PC-9 (cell line): ENCODE measurements at regions not wholly inside any gene's neighbourhood (a gene's known extent, or its start where the extent isn't known, plus 50 kb on each side); places are given as distances from the start of the nearest gene placed in this dataset.

Experiments
- BruUV-seq: library from RNA; stranded (reverse); fragments of 400-500 nt; replicated peaks from 2 replicates; lab custom pipeline; 2021; lab: Mats Ljungman, UMichigan
- CTCF ChIA-PET: fragments of 300-600 bp; sonication (Branson Sonifier 250); formaldehyde crosslinking; loops from one replicate; lab custom pipeline; 2022; ENCODE audit warnings: antibody characterized with exemption; lab: Charles Lee
- POLR2A ChIA-PET: fragments of 300-600 bp; sonication (Branson Sonifier 250); formaldehyde crosslinking; loops from one replicate; lab custom pipeline; 2022; ENCODE audit warnings: antibody characterized with exemption; ENCODE audit not compliant: unreplicated experiment; lab: Charles Lee
- DNase-seq, 2 experiments: peaks; one replicate each; pipeline versions ENCODE4 v3.0.0 to v3.0.0-alpha.2; 2015 to 2022; ENCODE audit warnings: mixed read lengths in 1 of 2
- H2AFZ ChIP-seq: fragments of 200-600 bp; sonication (generic); 2 replicates; pipeline ENCODE4 v1.8.1; 2017; ENCODE audit warnings: antibody characterized with exemption
- H3F3A ChIP-seq: fragments of 200-600 bp; sonication (generic); 2 replicates; pipeline ENCODE4 v1.8.1; 2017; ENCODE audit warnings: antibody characterized with exemption, mild to moderate bottlenecking, low read depth; ENCODE audit not compliant: insufficient read depth
- H3K27ac ChIP-seq: fragments of 200-600 bp; sonication (generic); 2 replicates; pipeline ENCODE4 v1.6.1; 2016; ENCODE audit warnings: mixed run types
- H3K27me3 ChIP-seq: fragments of 200-600 bp; sonication (generic); 2 replicates; pipeline ENCODE4 v1.6.1; 2016; ENCODE audit warnings: low read depth, mixed run types; ENCODE audit not compliant: insufficient read depth
- H3K36me3 ChIP-seq: fragments of 200-600 bp; sonication (generic); 2 replicates; pipeline ENCODE4 v1.6.1; 2016; ENCODE audit warnings: low read depth, mixed run types
- H3K4me1 ChIP-seq: fragments of 200-600 bp; sonication (generic); replicated peaks from 2 replicates; pipeline ENCODE4 v1.6.1; 2016; ENCODE audit warnings: mixed run types; ENCODE audit not compliant: insufficient read depth
- H3K4me2 ChIP-seq: fragments of 200-600 bp; sonication (generic); 2 replicates; pipeline ENCODE4 v1.6.1; 2017; ENCODE audit warnings: mixed run types
- H3K4me3 ChIP-seq: fragments of 200-600 bp; sonication (generic); 2 replicates; pipeline ENCODE4 v1.6.1; 2016; ENCODE audit warnings: mixed run types
- H3K79me2 ChIP-seq: fragments of 200-600 bp; sonication (generic); 2 replicates; pipeline ENCODE4 v1.6.1; 2017; ENCODE audit warnings: low read depth, mixed run types
- H3K9me2 ChIP-seq: fragments of 200-600 bp; sonication (generic); 2 replicates; pipeline ENCODE4 v1.8.1; 2017; ENCODE audit warnings: mild to moderate bottlenecking; ENCODE audit not compliant: insufficient read depth
- H3K9me3 ChIP-seq: fragments of 200-600 bp; sonication (generic); 2 replicates; pipeline ENCODE4 v1.8.1; 2016; ENCODE audit warnings: low read depth; ENCODE audit not compliant: insufficient read depth
- H4K20me1 ChIP-seq: fragments of 200-600 bp; sonication (generic); 2 replicates; pipeline ENCODE4 v1.8.1; 2017; ENCODE audit not compliant: insufficient read depth
- EZH2 ChIP-seq: fragments of 200-600 bp; sonication (generic); IDR thresholded peaks from 2 replicates; pipeline ENCODE4 v1.8.0; 2017; ENCODE audit warnings: antibody characterized with exemption, low read depth
- intact Hi-C: fragments of 100-400 bp; cut with micrococcal nuclease; formaldehyde crosslinking; loops from one replicate; pipeline ENCODE4 v1.10.0; 2022; ENCODE audit not compliant: unreplicated experiment
- TF ChIP-seq, protein P1 (sequence below): fragments of 200-600 bp; sonication (generic); conservative IDR thresholded peaks from 2 replicates; pipeline ENCODE4 v1.6.1; 2017; ENCODE audit warnings: mixed run types, antibody characterized with exemption, mild to moderate bottlenecking, moderate library complexity

DNA sequence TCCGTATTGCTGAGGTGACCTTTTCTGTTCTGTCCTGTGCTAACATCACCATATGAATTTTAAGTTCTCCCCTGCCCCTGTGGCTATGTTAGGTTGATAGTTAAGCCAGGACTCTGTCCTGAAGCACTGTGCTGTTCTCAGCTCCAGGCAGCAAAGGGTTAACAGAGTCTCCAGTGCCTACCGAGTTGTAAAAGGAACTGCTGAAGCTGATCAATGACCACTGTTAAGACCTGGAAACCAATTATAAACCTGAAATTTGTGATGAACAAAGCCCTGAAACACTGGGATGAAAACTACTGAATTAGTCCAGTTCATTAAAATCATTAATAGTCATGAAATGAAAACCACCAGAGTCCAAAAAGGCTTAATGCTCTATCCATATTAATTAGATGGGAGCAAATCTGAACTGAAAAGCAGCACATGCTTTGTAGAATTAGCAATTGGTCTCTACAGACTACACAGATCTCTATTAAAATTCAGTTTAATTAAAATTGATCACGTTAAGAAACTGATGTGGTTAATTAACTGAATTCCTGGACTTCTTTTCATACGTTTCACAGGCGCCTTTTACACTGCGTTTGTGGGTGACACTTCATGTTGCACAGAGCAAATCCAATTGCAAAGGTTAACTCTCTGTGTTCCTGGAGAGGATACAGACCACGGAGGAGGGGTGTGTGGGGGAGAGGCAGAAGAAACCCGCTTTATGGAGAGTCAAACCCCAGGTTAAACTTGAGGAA, 188.5 kb upstream of the MPPED2 start:
- POLR2A ChIA-PET, result no interaction called here
- Histone ChIP-seq H4K20me1 (no peaks in the 10 kb centered on the region), H3F3A (no peaks in the 10 kb centered on the region), H3K4me2 (no peak overlapping the region), H3K4me3 (no peak overlapping the region), H3K27ac (no peak overlapping the region), H3K4me1 (no peaks in the 10 kb centered on the region), H3K36me3 (no peaks in the 10 kb centered on the region), H3K27me3 (peaks cover 5% of the 10 kb centered on the region; the same call in 1 of the 2 replicates), H3K9me3 (no peaks in the 10 kb centered on the region), H2AFZ (no peak overlapping the region), H3K79me2 (no peaks in the 10 kb centered on the region), H3K9me2 (0 out of 2 replicates have a peak, but pooled peaks cover 3% of the 10 kb centered on the region)
- no TSS peak for BruUV-seq
- intact Hi-C loops, result no loop called here
- DNase-seq, result no peak
- no peak for TF ChIP-seq EZH2
- TF ChIP-seq, protein P1, sequence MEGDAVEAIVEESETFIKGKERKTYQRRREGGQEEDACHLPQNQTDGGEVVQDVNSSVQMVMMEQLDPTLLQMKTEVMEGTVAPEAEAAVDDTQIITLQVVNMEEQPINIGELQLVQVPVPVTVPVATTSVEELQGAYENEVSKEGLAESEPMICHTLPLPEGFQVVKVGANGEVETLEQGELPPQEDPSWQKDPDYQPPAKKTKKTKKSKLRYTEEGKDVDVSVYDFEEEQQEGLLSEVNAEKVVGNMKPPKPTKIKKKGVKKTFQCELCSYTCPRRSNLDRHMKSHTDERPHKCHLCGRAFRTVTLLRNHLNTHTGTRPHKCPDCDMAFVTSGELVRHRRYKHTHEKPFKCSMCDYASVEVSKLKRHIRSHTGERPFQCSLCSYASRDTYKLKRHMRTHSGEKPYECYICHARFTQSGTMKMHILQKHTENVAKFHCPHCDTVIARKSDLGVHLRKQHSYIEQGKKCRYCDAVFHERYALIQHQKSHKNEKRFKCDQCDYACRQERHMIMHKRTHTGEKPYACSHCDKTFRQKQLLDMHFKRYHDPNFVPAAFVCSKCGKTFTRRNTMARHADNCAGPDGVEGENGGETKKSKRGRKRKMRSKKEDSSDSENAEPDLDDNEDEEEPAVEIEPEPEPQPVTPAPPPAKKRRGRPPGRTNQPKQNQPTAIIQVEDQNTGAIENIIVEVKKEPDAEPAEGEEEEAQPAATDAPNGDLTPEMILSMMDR, result no peak
- CTCF ChIA-PET, result no interaction called here

DNA sequence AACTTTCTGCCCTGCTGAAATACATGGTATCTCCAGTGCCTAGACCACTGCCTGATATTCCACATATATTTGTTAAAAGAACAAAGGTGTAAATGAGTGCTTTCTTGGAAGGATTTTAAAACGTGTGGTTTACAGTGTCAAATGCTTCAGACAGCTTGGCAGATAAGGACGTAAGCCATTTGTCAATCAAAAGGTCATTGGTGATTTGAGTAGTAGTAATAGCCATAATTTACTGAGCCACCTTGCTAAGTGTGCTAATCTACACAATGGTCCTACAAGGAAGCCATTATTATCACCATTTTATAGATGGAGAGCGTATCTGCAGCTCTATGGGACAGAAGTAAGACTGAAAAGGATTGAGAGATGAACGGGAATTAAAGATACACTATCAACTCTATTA, 186.8 kb upstream of the MPPED2 start:
- no TSS peak for BruUV-seq
- no peak for DNase-seq
- POLR2A ChIA-PET, result no interaction called here
- Histone ChIP-seq H3K4me1 (no peaks in the 10 kb centered on the region), H3K4me2 (no peak overlapping the region), H3K9me2 (no peaks in the 10 kb centered on the region), H3K27me3 (peaks cover 12% of the 10 kb centered on the region), H3K4me3 (no peak overlapping the region), H2AFZ (no peak overlapping the region), H3F3A (no peaks in the 10 kb centered on the region), H3K36me3 (no peaks in the 10 kb centered on the region), H4K20me1 (no peaks in the 10 kb centered on the region), H3K79me2 (no peaks in the 10 kb centered on the region), H3K9me3 (no peaks in the 10 kb centered on the region), H3K27ac (no peak overlapping the region)
- TF ChIP-seq, protein P1, result no peak
- no peak for TF ChIP-seq EZH2
- CTCF ChIA-PET, result no interaction called here
- intact Hi-C loops, result no loop called here

DNA sequence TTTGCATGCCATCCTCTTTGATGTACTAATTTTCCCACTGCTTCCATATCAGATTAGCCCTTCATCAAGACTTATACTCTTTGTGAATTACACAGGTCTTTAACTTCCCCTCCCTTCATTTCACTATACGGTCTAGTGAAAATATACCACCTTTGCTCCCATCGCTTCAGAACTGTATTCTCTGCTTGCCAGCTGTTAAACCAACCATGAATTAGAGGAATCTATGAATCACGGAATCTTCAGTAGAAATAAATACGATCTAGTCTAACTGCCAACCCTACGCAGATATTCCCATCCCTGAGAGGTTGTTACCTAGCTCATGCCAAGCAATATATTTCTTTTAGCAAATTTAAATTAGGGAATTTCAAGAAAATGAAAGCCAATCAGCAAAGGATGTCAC, 177.8 kb upstream of the MPPED2 start:
- no TSS peak for BruUV-seq
- POLR2A ChIA-PET, result no interaction called here
- no peaks in the 10 kb centered on the region for H4K20me1 ChIP-seq

More for the DNA sequence above, 177.8 kb upstream of the MPPED2 start:
- Histone ChIP-seq H3K4me2 (no peak overlapping the region), H3K4me3 (no peak overlapping the region), H3F3A (no peaks in the 10 kb centered on the region), H2AFZ (no peak overlapping the region), H3K9me3 (no peaks in the 10 kb centered on the region), H3K27ac (no peak overlapping the region), H3K79me2 (no peaks in the 10 kb centered on the region), H3K27me3 (peaks cover 26% of the 10 kb centered on the region), H3K36me3 (no peaks in the 10 kb centered on the region), H3K4me1 (no peaks in the 10 kb centered on the region), H3K9me2 (no peaks in the 10 kb centered on the region)
- DNase-seq, result no peak
- CTCF ChIA-PET, result no interaction called here
- intact Hi-C loops, result no loop called here
- TF ChIP-seq, protein P1, result no peak
- TF ChIP-seq EZH2, result no peak
